H1 (cell line): ENCODE measurements at regions not wholly inside any gene's neighbourhood (a gene's known extent, or its start where the extent isn't known, plus 50 kb on each side); places are given as distances from the start of the nearest gene placed in this dataset.
A peak's percentile ranks its signal among the peaks of the same experiment; 100 is the strongest.

Experiments used
- CTCF ChIA-PET: fragments of 300-600 bp; sonication (Branson Sonifier 250); formaldehyde crosslinking; loops from one replicate; lab custom pipeline; 2021; ENCODE audit not compliant: partially characterized antibody; lab: Charles Lee
- POLR2A ChIA-PET: fragments of 300-600 bp; sonication (Branson Sonifier 250); formaldehyde crosslinking; loops from one replicate; lab custom pipeline; 2021; ENCODE audit warnings: inconsistent platforms; ENCODE audit not compliant: partially characterized antibody; lab: Charles Lee
- DNase-seq, 2 experiments: peaks; one replicate each; pipeline versions ENCODE4 v3.0.0 to v3.0.0-alpha.2; 2010 to 2022; ENCODE audit warnings: low spot score in 2 of 2, low read depth in 1 of 2, mixed read lengths in 1 of 2
- FAIRE-seq: peaks from 2 replicates; lab custom pipeline; 2011; peaks lifted over from hg19 to GRCh38; lab: Jason Lieb, UNC
- H2AFZ ChIP-seq: 2 replicates; pipeline ENCODE4 v1.8.1; 2012; ENCODE audit warnings: low read length, inconsistent platforms
- H2AK5ac ChIP-seq: 2 replicates; pipeline ENCODE4 v1.6.1; 2013; ENCODE audit warnings: low read depth, low read length
- H2BK120ac ChIP-seq: replicated peaks from 2 replicates; pipeline ENCODE3; 2013; ENCODE audit warnings: low read depth, low read length, inconsistent platforms
- H2BK12ac ChIP-seq: 2 replicates; pipeline ENCODE4 v1.6.1; 2013; ENCODE audit warnings: low read depth, low read length
- H2BK15ac ChIP-seq: 2 replicates; pipeline ENCODE4 v1.6.1; 2013; ENCODE audit warnings: low read length
- H2BK20ac ChIP-seq: 2 replicates; pipeline ENCODE4 v1.6.1; 2013; ENCODE audit warnings: low read length
- H2BK5ac ChIP-seq: 2 replicates; pipeline ENCODE4 v1.6.1; 2013; ENCODE audit warnings: low read depth, low read length
- H3K14ac ChIP-seq: 2 replicates; pipeline ENCODE4 v1.6.1; 2013; ENCODE audit warnings: inconsistent platforms; ENCODE audit not compliant: insufficient read length
- H3K18ac ChIP-seq: 2 replicates; pipeline ENCODE4 v1.6.1; 2013; ENCODE audit warnings: low read length; ENCODE audit errors: extremely low read depth
- H3K23ac ChIP-seq: 2 replicates; pipeline ENCODE4 v1.6.1; 2013; ENCODE audit warnings: inconsistent platforms; ENCODE audit not compliant: insufficient read length
- H3K23me2 ChIP-seq: 2 replicates; pipeline ENCODE4 v1.6.1; 2013; ENCODE audit warnings: low read depth, low read length
- H3K27ac ChIP-seq: 2 replicates; pipeline ENCODE4 v1.6.1; 2011; ENCODE audit warnings: low read depth, low read length, inconsistent platforms
- H3K27me3 ChIP-seq, 4 experiments: replicated peaks in 1 of 4; 1 replicate in 1 of 4; 2 replicates in 3 of 4; pipeline versions ENCODE4 v1.6.1 to v1.8.1; 2011 to 2013; ENCODE audit warnings: low read length in 3 of 4, mild to moderate bottlenecking in 3 of 4, inconsistent platforms in 2 of 4, mixed read lengths in 2 of 4, moderate library complexity in 1 of 4; ENCODE audit not compliant: control insufficient read depth in 3 of 4, insufficient read depth in 3 of 4; ENCODE audit errors: extremely low read depth in 1 of 4
- H3K36me3 ChIP-seq, 4 experiments: 2 replicates each; pipeline versions ENCODE4 v1.6.1 to v1.8.1; 2011 to 2013; ENCODE audit warnings: mild to moderate bottlenecking in 4 of 4, low read length in 3 of 4, moderate library complexity in 2 of 4, control low read depth in 1 of 4, inconsistent platforms in 1 of 4; ENCODE audit not compliant: insufficient read depth in 4 of 4, control insufficient read depth in 2 of 4
- H3K4ac ChIP-seq: replicated peaks from 2 replicates; pipeline ENCODE3; 2013; ENCODE audit warnings: low read length, low read depth, mixed read lengths, inconsistent platforms; ENCODE audit not compliant: insufficient read length
- H3K4me1 ChIP-seq, 4 experiments: replicated peaks in 1 of 4; 1 replicate in 1 of 4; 2 replicates in 3 of 4; pipeline versions ENCODE4 v1.6.1 to v1.8.1; 2011 to 2013; ENCODE audit warnings: low read length in 3 of 4, inconsistent platforms in 2 of 4, mixed read lengths in 1 of 4; ENCODE audit not compliant: insufficient read depth in 4 of 4, control insufficient read depth in 3 of 4
- H3K4me2 ChIP-seq, 2 experiments: 2 replicates each; pipeline versions ENCODE4 v1.6.1 to v1.8.1; 2011 to 2013; ENCODE audit warnings: low read depth in 2 of 2, low read length in 2 of 2, control low read depth in 1 of 2, inconsistent platforms in 1 of 2, mild to moderate bottlenecking in 1 of 2; ENCODE audit not compliant: insufficient read depth in 1 of 2
- H3K4me3 ChIP-seq, 4 experiments: fragments of 200-600, 300-600 bp in 1 of 4; sonication (generic), shearing (Covaris generic), sonication (Bioruptor Twin) in 1 of 4; 2 replicates each; pipeline versions ENCODE4 v1.5.1 to v1.8.1; 2011 to 2016; ENCODE audit warnings: low read length in 4 of 4, low read depth in 3 of 4, control low read depth in 2 of 4, inconsistent platforms in 2 of 4, mild to moderate bottlenecking in 2 of 4, mixed read lengths in 1 of 4, moderate library complexity in 1 of 4; ENCODE audit not compliant: insufficient read depth in 2 of 4; ENCODE audit errors: extremely low read depth in 1 of 4
- H3K56ac ChIP-seq: replicated peaks from 2 replicates; pipeline ENCODE3; 2013; ENCODE audit warnings: low read depth, mild to moderate bottlenecking, mixed read lengths, low read length, inconsistent platforms; ENCODE audit not compliant: insufficient read length
- H3K79me1 ChIP-seq: 2 replicates; pipeline ENCODE4 v1.6.1; 2013; ENCODE audit warnings: low read depth, low read length, control low read depth
- H3K79me2 ChIP-seq, 2 experiments: 2 replicates each; pipeline versions ENCODE4 v1.6.1 to v1.8.1; 2012 to 2013; ENCODE audit warnings: low read length in 2 of 2, mild to moderate bottlenecking in 2 of 2, inconsistent platforms in 1 of 2; ENCODE audit not compliant: insufficient read depth in 2 of 2, control insufficient read depth in 1 of 2
- H3K9ac ChIP-seq, 4 experiments: replicated peaks in 1 of 4; 1 replicate in 1 of 4; 2 replicates in 3 of 4; pipeline versions ENCODE4 v1.6.1 to v1.8.1; 2011 to 2013; ENCODE audit warnings: low read depth in 3 of 4, low read length in 3 of 4, control low read depth in 2 of 4, mild to moderate bottlenecking in 2 of 4, moderate library complexity in 2 of 4, inconsistent platforms in 1 of 4; ENCODE audit errors: extremely low read depth in 1 of 4
- H3K9me3 ChIP-seq, 2 experiments: 2 replicates each; pipeline versions ENCODE4 v1.6.1 to v1.8.1; 2012 to 2013; ENCODE audit warnings: mild to moderate bottlenecking in 2 of 2, moderate library complexity in 2 of 2, control low read depth in 1 of 2, inconsistent platforms in 1 of 2, low read depth in 1 of 2, low read length in 1 of 2, mixed read lengths in 1 of 2; ENCODE audit not compliant: insufficient read depth in 2 of 2
- H4K20me1 ChIP-seq, 2 experiments: replicated peaks in 1 of 2; 2 replicates each; pipeline versions ENCODE3 to v1.8.1; 2011 to 2013; ENCODE audit warnings: inconsistent platforms in 2 of 2, low read length in 2 of 2, mild to moderate bottlenecking in 1 of 2; ENCODE audit not compliant: insufficient read depth in 2 of 2, control insufficient read depth in 1 of 2
- H4K5ac ChIP-seq: 2 replicates; pipeline ENCODE4 v1.6.1; 2013; ENCODE audit warnings: low read length, low read depth, mixed read lengths, inconsistent platforms; ENCODE audit not compliant: insufficient read length
- H4K8ac ChIP-seq: 2 replicates; pipeline ENCODE4 v1.8.0; 2013; ENCODE audit warnings: mild to moderate bottlenecking, moderate library complexity, low read length, inconsistent platforms; ENCODE audit not compliant: insufficient read depth; ENCODE audit errors: extremely low read depth
- H4K91ac ChIP-seq: replicated peaks from 2 replicates; pipeline ENCODE3; 2013; ENCODE audit warnings: low read length, mixed read lengths, inconsistent platforms; ENCODE audit not compliant: insufficient read length
- CBX8 ChIP-seq: fragments of 300-800, 300-1000 bp; sonication (generic); IDR thresholded peaks from 2 replicates; pipeline ENCODE4 v1.7.1; 2016; ENCODE audit warnings: low read depth, low read length, borderline replicate concordance
- CHD2 ChIP-seq: IDR thresholded peaks from 2 replicates; pipeline ENCODE4 v1.6.1; 2012; ENCODE audit warnings: low read length, improper control_type of control experiment
- CREB1 ChIP-seq: IDR thresholded peaks from 2 replicates; pipeline ENCODE4 v1.6.1; 2012; ENCODE audit warnings: inconsistent platforms
- EZH2 ChIP-seq: fragments of 200-600 bp; sonication (generic); IDR thresholded peaks from 2 replicates; pipeline ENCODE4 v1.7.1; 2012; ENCODE audit warnings: low read depth, mild to moderate bottlenecking, moderate library complexity, low read length, inconsistent platforms; ENCODE audit not compliant: severe bottlenecking
- JUND ChIP-seq: IDR thresholded peaks from 2 replicates; pipeline ENCODE4 v1.6.1; 2011; ENCODE audit warnings: mild to moderate bottlenecking, improper control_type of control experiment, low read length
- KDM4A ChIP-seq: IDR thresholded peaks from one replicate; pipeline ENCODE4 v1.7.1; 2012; ENCODE audit warnings: low read depth, mild to moderate bottlenecking, moderate library complexity, low read length, inconsistent platforms; ENCODE audit not compliant: severe bottlenecking
- KDM5A ChIP-seq: fragments of 200-600 bp; IDR thresholded peaks from 2 replicates; pipeline ENCODE4 v1.7.1; 2012; ENCODE audit warnings: mild to moderate bottlenecking, low read length, inconsistent platforms, mixed read lengths
- NRF1 ChIP-seq: IDR thresholded peaks from 2 replicates; pipeline ENCODE4 v1.6.1; 2011; ENCODE audit warnings: mild to moderate bottlenecking, low read depth, low read length, improper control_type of control experiment
- POU5F1 ChIP-seq: IDR thresholded peaks from 2 replicates; pipeline ENCODE4 v1.6.1; 2011; ENCODE audit warnings: low read depth, mild to moderate bottlenecking, low read length, moderate library complexity
- SP1 ChIP-seq: IDR thresholded peaks from 2 replicates; pipeline ENCODE4 v1.6.1; 2011; ENCODE audit warnings: low read depth, low read length
- YY1 ChIP-seq: IDR thresholded peaks from 2 replicates; pipeline ENCODE4 v1.6.1; 2011; ENCODE audit warnings: low read depth, mild to moderate bottlenecking, low read length
- ZNF274 ChIP-seq: IDR thresholded peaks from 2 replicates; pipeline ENCODE4 v1.7.0; 2012; ENCODE audit warnings: low read length, borderline replicate concordance; ENCODE audit errors: extremely low read depth
- WGBS, 2 experiments: shearing (Covaris generic) in 1 of 2; methylation state at CpG; one replicate each; pipeline versions ENCODE4 v1.1.6 to v1.1.7; 2013 to 2015; ENCODE audit warnings: low lambda C conversion rate in 2 of 2, mixed read lengths in 2 of 2, inconsistent platforms in 1 of 2, low coverage in 1 of 2, missing lambda C conversion rate in 1 of 2; ENCODE audit not compliant: insufficient replicate concordance in 2 of 2, insufficient coverage in 1 of 2, insufficient read length in 1 of 2; ENCODE audit errors: extremely low coverage in 1 of 2, missing lambda C conversion rate in 1 of 2; 5-methylcytosine and 5-hydroxymethylcytosine counted together
- TF ChIP-seq, protein P1 (sequence below): IDR thresholded peaks from 2 replicates; pipeline ENCODE4 v1.6.1; 2012; ENCODE audit warnings: low read length, inconsistent platforms

DNA sequence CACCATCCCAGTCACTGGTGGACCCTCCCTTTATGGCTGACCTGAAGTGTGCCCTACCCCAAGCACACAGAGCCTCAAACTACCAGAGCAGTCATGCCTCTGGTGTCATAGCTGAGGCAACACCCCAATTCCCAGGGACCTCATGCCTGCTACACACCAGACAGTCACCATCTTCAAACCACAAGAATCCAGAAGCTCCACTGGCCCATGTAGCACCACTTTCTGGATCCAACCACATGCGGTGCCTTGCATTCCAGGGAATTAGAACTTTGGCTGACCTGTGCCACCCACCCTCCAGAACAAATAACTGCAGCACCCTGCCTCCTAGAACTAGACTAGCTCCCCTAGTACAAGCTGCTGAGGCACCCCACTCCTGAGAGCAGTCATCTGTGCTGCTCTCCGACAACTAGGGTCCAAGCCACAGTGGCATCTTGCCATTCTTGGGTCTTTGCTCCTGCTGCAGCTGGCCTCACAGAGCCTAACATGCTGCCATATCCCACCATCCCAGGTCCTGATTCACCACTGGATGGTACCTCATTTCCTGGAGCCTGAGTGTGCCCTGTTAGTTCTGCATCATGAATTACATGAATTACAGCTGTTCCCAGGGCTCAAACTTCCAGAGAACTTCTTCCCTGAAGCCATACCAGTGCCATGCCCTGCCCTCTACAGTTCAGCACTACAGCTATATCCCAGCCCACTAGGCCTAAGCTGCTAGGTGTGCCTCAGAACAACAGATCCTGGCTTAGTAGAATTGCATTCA, 243.8 kb upstream of the CHST9 start:
- H2BK20ac ChIP-seq, result no peak overlapping the region
- H2AFZ ChIP-seq, result no peak overlapping the region
- H3K56ac ChIP-seq, result no peak overlapping the region
- POLR2A ChIA-PET, result no interaction called here
- H3K27me3 ChIP-seq, result no peaks in the 10 kb centered on the region
- no peaks in the 10 kb centered on the region for H3K23me2 ChIP-seq
- H4K20me1 ChIP-seq, result no peaks in the 10 kb centered on the region
- no peak overlapping the region for H4K91ac ChIP-seq
- H3K79me1 ChIP-seq, result no peaks in the 10 kb centered on the region
- no peak overlapping the region for H3K9ac ChIP-seq
- no peak overlapping the region for H2BK15ac ChIP-seq
- no peak overlapping the region for H3K4me3 ChIP-seq
- H3K4ac ChIP-seq, result no peak overlapping the region
- WGBS, 2 experiments, result 97% methylated on average over 2 of the region's 2 CpGs; no CpG with 5 or more reads in 1 of the 2 experiments
- no peak overlapping the region for H3K4me2 ChIP-seq
- no peaks in the 10 kb centered on the region for H3K9me3 ChIP-seq
- no peak overlapping the region for H4K8ac ChIP-seq
- H2AK5ac ChIP-seq, result no peak overlapping the region
- no peak overlapping the region for H3K18ac ChIP-seq
- no peak overlapping the region for H3K23ac ChIP-seq
- no peak overlapping the region for H2BK5ac ChIP-seq
- CTCF ChIA-PET, result interaction anchor here (0.6 to 1.5 kb wide), 10 partner anchors 8 to 422 kb away, joined by 3 to 4 read pairs (median 3); no protein-coding TSS in a partner anchor
- H4K5ac ChIP-seq, result no peak overlapping the region
- H3K36me3 ChIP-seq, result no peaks in the 10 kb centered on the region
- H3K14ac ChIP-seq, result no peak overlapping the region
- no peak overlapping the region for H3K27ac ChIP-seq
- H3K4me1 ChIP-seq, result no peaks in the 10 kb centered on the region
- no peaks in the 10 kb centered on the region for H3K79me2 ChIP-seq
- no peak for FAIRE-seq
- no peak overlapping the region for H2BK120ac ChIP-seq
- H2BK12ac ChIP-seq, result 0 out of 2 replicates have a peak overlapping the region, but pooled peaks have one; percentile 68
- no peak for DNase-seq
- no peak for TF ChIP-seq YY1
- TF ChIP-seq CREB1, result no peak
- TF ChIP-seq, protein P1, sequence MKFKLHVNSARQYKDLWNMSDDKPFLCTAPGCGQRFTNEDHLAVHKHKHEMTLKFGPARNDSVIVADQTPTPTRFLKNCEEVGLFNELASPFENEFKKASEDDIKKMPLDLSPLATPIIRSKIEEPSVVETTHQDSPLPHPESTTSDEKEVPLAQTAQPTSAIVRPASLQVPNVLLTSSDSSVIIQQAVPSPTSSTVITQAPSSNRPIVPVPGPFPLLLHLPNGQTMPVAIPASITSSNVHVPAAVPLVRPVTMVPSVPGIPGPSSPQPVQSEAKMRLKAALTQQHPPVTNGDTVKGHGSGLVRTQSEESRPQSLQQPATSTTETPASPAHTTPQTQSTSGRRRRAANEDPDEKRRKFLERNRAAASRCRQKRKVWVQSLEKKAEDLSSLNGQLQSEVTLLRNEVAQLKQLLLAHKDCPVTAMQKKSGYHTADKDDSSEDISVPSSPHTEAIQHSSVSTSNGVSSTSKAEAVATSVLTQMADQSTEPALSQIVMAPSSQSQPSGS, result no peak
- TF ChIP-seq JUND, result no peak
- no peak for TF ChIP-seq SP1
- TF ChIP-seq KDM4A, result no peak
- no peak for TF ChIP-seq KDM5A
- no peak for TF ChIP-seq POU5F1
- TF ChIP-seq EZH2, result no peak
- no peak for TF ChIP-seq ZNF274
- no peak for TF ChIP-seq CHD2
- TF ChIP-seq CBX8, result no peak
- no peak for TF ChIP-seq NRF1
